ENCODE measurements at regions not wholly inside any gene's neighbourhood (a gene's known extent, or its start where the extent isn't known, plus 50 kb on each side); places are given as distances from the start of the nearest gene placed in this dataset.

DNA sequence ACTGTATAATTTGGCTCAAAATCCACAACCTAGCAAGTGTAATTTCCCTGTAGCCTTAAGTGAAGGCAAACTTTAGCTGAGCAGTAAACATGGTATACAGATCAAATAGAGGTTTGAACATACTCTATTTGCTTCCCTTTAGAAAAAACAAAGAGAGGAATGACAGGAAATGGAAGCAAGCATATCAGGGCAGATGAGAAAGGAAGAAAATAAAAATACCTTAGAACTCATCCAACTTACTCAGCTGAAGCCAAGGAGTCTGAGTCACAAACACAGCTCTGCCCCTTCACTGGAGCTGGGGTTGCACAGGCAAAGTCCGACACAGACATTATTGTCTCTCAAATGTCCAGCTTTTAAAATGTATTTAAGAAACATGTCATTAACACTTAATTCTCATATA lies 379.9 kb upstream of the IRAK1BP1 start:
- TF ChIP-seq, protein P1, sequence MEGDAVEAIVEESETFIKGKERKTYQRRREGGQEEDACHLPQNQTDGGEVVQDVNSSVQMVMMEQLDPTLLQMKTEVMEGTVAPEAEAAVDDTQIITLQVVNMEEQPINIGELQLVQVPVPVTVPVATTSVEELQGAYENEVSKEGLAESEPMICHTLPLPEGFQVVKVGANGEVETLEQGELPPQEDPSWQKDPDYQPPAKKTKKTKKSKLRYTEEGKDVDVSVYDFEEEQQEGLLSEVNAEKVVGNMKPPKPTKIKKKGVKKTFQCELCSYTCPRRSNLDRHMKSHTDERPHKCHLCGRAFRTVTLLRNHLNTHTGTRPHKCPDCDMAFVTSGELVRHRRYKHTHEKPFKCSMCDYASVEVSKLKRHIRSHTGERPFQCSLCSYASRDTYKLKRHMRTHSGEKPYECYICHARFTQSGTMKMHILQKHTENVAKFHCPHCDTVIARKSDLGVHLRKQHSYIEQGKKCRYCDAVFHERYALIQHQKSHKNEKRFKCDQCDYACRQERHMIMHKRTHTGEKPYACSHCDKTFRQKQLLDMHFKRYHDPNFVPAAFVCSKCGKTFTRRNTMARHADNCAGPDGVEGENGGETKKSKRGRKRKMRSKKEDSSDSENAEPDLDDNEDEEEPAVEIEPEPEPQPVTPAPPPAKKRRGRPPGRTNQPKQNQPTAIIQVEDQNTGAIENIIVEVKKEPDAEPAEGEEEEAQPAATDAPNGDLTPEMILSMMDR (conservative IDR thresholded peaks at IDR 0.05; ENCODE audit: low read depth in 2 of 2) = no peak
- no peak for TF ChIP-seq STAT1 (IDR thresholded peaks at IDR 0.05; ENCODE audit: unreplicated experiment)
- no peak for TF ChIP-seq POLR2AphosphoS5 (IDR thresholded peaks at IDR 0.05; ENCODE audit: low read depth)
- no peak for TF ChIP-seq CREB1 (CRISPR knock-in tag; IDR thresholded peaks at IDR 0.05; ENCODE audit: low read depth)
- TF ChIP-seq, protein P2, sequence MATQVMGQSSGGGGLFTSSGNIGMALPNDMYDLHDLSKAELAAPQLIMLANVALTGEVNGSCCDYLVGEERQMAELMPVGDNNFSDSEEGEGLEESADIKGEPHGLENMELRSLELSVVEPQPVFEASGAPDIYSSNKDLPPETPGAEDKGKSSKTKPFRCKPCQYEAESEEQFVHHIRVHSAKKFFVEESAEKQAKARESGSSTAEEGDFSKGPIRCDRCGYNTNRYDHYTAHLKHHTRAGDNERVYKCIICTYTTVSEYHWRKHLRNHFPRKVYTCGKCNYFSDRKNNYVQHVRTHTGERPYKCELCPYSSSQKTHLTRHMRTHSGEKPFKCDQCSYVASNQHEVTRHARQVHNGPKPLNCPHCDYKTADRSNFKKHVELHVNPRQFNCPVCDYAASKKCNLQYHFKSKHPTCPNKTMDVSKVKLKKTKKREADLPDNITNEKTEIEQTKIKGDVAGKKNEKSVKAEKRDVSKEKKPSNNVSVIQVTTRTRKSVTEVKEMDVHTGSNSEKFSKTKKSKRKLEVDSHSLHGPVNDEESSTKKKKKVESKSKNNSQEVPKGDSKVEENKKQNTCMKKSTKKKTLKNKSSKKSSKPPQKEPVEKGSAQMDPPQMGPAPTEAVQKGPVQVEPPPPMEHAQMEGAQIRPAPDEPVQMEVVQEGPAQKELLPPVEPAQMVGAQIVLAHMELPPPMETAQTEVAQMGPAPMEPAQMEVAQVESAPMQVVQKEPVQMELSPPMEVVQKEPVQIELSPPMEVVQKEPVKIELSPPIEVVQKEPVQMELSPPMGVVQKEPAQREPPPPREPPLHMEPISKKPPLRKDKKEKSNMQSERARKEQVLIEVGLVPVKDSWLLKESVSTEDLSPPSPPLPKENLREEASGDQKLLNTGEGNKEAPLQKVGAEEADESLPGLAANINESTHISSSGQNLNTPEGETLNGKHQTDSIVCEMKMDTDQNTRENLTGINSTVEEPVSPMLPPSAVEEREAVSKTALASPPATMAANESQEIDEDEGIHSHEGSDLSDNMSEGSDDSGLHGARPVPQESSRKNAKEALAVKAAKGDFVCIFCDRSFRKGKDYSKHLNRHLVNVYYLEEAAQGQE (IDR thresholded peaks at IDR 0.05; ENCODE audit: unreplicated experiment) = no peak
- TF ChIP-seq EZH2 (IDR thresholded peaks at IDR 0.05; ENCODE audit: low read depth, unreplicated experiment) = no peak
- TF ChIP-seq ZNF114 (CRISPR knock-in tag; IDR thresholded peaks at IDR 0.05) = no peak
- no peak for TF ChIP-seq EZH2phosphoT487 (IDR thresholded peaks at IDR 0.05; ENCODE audit: unreplicated experiment)
- TF ChIP-seq NANOG (IDR thresholded peaks at IDR 0.05; ENCODE audit: borderline replicate concordance) = no peak
- no peak for TF ChIP-seq ZNF331 (CRISPR knock-in tag; IDR thresholded peaks at IDR 0.05; ENCODE audit: low read depth)
- TF ChIP-seq, protein P3, sequence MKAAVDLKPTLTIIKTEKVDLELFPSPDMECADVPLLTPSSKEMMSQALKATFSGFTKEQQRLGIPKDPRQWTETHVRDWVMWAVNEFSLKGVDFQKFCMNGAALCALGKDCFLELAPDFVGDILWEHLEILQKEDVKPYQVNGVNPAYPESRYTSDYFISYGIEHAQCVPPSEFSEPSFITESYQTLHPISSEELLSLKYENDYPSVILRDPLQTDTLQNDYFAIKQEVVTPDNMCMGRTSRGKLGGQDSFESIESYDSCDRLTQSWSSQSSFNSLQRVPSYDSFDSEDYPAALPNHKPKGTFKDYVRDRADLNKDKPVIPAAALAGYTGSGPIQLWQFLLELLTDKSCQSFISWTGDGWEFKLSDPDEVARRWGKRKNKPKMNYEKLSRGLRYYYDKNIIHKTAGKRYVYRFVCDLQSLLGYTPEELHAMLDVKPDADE (IDR thresholded peaks at IDR 0.05) = no peak

Data from GM23338 (cell line).